ENCODE measurements at regions not wholly inside any gene's neighbourhood (a gene's known extent, or its start where the extent isn't known, plus 50 kb on each side); places are given as distances from the start of the nearest gene placed in this dataset.
"Not testable (repeated sequence)": the region's sequence is repeated elsewhere in the genome, so short reads cannot be mapped to it uniquely, and the experiment has no call there.

DNA sequence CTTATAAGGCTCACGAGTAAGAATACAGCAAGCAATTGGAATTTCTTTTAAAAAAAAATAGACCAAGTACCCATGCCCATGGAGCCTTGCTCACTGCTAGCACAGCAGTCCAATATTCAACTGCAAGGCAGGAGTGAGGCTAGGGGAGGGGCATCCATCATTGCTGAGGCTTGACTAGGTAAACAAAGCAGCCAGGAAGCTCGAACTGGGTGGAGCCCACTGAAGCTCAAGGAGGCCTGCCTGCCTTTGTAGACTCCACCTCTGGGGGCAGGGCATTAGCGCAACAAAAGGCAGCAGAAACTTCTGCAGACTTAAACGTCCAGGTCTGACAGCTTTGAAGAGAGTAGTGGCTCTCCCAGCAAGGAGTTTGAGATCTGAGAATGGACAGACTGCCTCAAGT, 84.0 kb upstream of the STEAP1 start:
- not testable (repeated sequence) for DNase-seq (ENCODE audit: low spot score)

DNA sequence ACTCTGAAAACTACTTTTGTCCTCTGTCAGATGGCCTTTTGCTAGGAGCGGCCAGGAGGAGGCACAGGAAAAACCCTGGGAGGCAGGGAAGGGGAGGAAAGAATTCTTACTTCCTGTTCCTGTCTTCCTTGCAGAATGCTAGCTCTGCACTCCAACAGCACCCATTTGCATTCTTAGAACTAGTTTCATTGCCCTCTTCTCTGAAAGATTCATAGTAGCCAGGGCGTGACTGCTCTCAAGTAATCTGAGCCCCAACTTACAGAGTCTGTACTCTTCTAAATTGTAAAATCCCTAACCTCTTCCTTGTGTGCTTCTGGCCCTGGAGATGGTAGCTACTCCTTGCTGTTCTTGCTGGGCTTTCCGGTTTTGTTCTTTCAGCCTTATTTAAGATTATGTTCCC, 75.3 kb upstream of the STEAP1 start:
- no peak for DNase-seq (ENCODE audit: low spot score)

DNA sequence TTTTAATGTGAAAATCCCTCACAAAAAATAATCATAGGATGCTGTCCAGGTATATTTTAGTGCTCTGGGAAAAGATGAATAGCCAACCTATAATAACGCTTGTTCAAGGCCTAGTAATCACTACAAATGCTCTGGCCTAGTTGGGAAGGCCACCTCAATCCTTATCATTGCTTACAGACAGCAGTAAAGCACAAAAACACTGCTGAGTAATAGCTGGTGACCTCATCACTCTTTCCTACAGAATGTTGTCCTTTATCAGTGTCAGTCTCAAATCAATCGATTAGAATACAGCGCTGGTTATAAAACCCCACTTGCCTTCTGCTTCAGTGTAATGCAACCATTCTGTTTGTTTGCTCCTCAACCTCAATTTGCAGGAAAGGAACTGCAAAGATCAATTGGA, 72.6 kb upstream of the STEAP1 start:
- no peak for DNase-seq (ENCODE audit: low spot score)

DNA sequence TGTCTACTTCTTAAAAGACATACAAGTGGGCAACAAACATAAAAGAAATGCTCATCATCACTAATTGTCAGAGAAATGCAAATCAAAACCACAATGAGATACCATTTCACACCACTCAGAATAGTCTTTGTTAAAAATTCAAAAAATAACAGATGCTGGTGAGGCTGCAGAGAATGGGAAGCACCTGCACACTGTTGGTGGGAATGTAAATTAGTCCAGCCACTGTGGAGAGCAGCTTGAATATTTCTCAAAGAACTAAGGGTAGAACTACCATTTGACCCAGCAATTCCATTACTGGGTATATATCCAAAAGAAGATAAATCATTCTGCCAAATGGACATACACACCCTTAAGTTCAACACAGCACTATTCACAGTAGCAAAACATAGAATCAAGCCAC, 61.8 kb upstream of the STEAP1 start:
- no peak for DNase-seq (ENCODE audit: low spot score)

- DNase-seq (ENCODE audit: low spot score) = no peak
Observed at GRCh38 chr7:90094030-90094429, 60.2 kb upstream of the STEAP1 start.
